ENCODE measurements at regions not wholly inside any gene's neighbourhood (a gene's known extent, or its start where the extent isn't known, plus 50 kb on each side); places are given as distances from the start of the nearest gene placed in this dataset.

GRCh38 chr9:121569266-121569648 is 69.6 kb upstream of the GGTA1 start:
- in situ Hi-C loops (cut with MboI; ENCODE audit: low sequenced_read_pairs, unreplicated experiment): loop anchor here (10.0 kb wide), 1 partner anchor 416 kb away; no protein-coding TSS in a partner anchor
- TF ChIP-seq, protein P1, sequence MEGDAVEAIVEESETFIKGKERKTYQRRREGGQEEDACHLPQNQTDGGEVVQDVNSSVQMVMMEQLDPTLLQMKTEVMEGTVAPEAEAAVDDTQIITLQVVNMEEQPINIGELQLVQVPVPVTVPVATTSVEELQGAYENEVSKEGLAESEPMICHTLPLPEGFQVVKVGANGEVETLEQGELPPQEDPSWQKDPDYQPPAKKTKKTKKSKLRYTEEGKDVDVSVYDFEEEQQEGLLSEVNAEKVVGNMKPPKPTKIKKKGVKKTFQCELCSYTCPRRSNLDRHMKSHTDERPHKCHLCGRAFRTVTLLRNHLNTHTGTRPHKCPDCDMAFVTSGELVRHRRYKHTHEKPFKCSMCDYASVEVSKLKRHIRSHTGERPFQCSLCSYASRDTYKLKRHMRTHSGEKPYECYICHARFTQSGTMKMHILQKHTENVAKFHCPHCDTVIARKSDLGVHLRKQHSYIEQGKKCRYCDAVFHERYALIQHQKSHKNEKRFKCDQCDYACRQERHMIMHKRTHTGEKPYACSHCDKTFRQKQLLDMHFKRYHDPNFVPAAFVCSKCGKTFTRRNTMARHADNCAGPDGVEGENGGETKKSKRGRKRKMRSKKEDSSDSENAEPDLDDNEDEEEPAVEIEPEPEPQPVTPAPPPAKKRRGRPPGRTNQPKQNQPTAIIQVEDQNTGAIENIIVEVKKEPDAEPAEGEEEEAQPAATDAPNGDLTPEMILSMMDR (IDR thresholded peaks at IDR 0.05; ENCODE audit: borderline replicate concordance, control extremely low read depth, extremely low read depth, insufficient read depth, missing control alignments): no peak
- DNase-seq (ENCODE audit: low spot score): no peak

- in situ Hi-C loops (cut with MboI; ENCODE audit: low sequenced_read_pairs, unreplicated experiment): no loop called here
- no peak for DNase-seq (ENCODE audit: low spot score)
- TF ChIP-seq, protein P1 (IDR thresholded peaks at IDR 0.05; ENCODE audit: borderline replicate concordance, control extremely low read depth, extremely low read depth, insufficient read depth, missing control alignments): no peak
Observed at GRCh38 chr9:121572581-121572980, 72.9 kb upstream of the GGTA1 start.

DNA sequence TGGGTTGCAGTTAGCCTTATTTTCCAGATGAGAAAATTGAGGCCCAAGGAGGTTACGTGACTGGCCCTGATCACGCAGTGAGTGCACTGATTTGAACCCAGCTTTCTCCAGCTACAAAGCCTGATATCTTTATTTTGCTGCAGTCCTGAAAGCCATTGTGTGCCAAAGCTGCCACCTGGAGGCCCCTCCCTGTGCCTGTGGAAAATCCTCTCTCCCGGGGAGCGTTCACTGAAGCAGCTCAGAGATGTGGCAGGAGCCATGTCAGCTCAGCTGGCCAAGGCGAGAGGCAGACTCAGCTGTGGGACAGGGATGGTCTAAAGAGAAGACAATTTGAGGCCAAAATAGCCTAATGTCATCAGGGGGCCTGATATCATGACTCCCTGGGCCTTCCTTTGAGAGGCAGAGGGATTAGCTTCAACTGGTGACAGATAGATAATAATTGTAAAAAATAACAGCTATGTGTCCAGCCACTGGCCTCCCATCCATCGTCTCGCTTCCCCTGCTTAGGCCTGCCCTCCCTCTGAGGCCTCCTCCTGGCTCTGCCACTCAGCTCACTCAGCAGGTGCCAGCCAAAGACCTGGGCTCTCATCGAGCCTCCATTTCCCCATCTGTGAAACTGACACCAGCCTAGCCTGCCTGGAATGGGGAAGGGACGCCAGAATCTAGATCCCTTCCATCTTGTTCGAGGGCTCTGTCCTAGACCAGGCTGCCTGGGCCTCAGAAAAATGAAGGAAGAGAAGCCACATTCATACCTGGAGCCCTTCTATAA is 74.3 kb upstream of the GGTA1 start:
- no peak for DNase-seq (ENCODE audit: low spot score)
- TF ChIP-seq, protein P1 (IDR thresholded peaks at IDR 0.05; ENCODE audit: borderline replicate concordance, control extremely low read depth, extremely low read depth, insufficient read depth, missing control alignments): no peak
- in situ Hi-C loops (cut with MboI; ENCODE audit: low sequenced_read_pairs, unreplicated experiment): no loop called here

GRCh38 chr9:121574774-121575519 is 75.3 kb upstream of the GGTA1 start:
- in situ Hi-C loops (cut with MboI; ENCODE audit: low sequenced_read_pairs, unreplicated experiment): no loop called here
- TF ChIP-seq, protein P1 (IDR thresholded peaks at IDR 0.05; ENCODE audit: borderline replicate concordance, control extremely low read depth, extremely low read depth, insufficient read depth, missing control alignments): no peak
- no peak for DNase-seq (ENCODE audit: low spot score)

GRCh38 chr9:121576281-121577075 is 75.0 kb upstream of the DAB2IP start:
- in situ Hi-C loops (cut with MboI; ENCODE audit: low sequenced_read_pairs, unreplicated experiment): no loop called here
- no peak for DNase-seq (ENCODE audit: low spot score)
- TF ChIP-seq, protein P1 (IDR thresholded peaks at IDR 0.05; ENCODE audit: borderline replicate concordance, control extremely low read depth, extremely low read depth, insufficient read depth, missing control alignments): no peak

DNA sequence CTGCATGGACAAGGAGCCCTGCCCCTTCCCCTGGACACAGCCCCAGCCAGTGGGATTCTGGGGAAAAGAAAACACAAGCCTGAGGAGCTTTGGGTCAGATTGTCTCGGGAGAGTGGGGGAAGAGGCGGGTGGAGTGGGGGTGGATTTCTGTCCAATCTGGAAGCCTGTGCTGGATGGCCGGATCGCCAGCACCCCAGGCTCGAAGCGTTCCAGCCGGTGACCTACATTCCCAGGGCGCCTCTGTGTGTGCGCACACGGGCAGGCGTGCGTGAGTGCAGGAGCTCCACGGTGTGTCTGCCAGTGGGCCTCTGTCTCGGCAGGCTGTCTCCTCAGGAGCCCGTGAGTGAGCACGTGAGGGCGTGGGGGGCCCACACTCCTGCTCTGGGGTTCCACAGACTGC is 74.3 kb upstream of the DAB2IP start:
- TF ChIP-seq, protein P1 (IDR thresholded peaks at IDR 0.05; ENCODE audit: borderline replicate concordance, control extremely low read depth, extremely low read depth, insufficient read depth, missing control alignments): no peak

More for the DNA sequence above, 74.3 kb upstream of the DAB2IP start:
- in situ Hi-C loops (cut with MboI; ENCODE audit: low sequenced_read_pairs, unreplicated experiment): no loop called here
- no peak for DNase-seq (ENCODE audit: low spot score)
